ENCODE measurements at regions not wholly inside any gene's neighbourhood (a gene's known extent, or its start where the extent isn't known, plus 50 kb on each side); places are given as distances from the start of the nearest gene placed in this dataset.

GRCh38 chr20:40607927-40608326, 81.1 kb downstream of the MAFB start:
- TF ChIP-seq CTCF (IDR thresholded peaks at IDR 0.05) = no peak
- no peak for TF ChIP-seq POLR2A (IDR thresholded peaks at IDR 0.05)

Data from body of pancreas (tissue), 4 donors.